Ureter (tissue), 1 donor: ENCODE measurements at regions not wholly inside any gene's neighbourhood (a gene's known extent, or its start where the extent isn't known, plus 50 kb on each side); places are given as distances from the start of the nearest gene placed in this dataset.

Source experiments
- DNase-seq: peaks from one replicate; pipeline ENCODE4 v3.0.0-alpha.2; 2020; ENCODE audit warnings: low spot score
- donor health status: DM: yes; HTN: yes; CAD: no.

GRCh38 chr13:22053053-22053452 is 382.2 kb downstream of the FGF9 start:
- DNase-seq: no peak

- DNase-seq: no peak
These were observed 384.4 kb downstream of the FGF9 start for GRCh38 chr13:22055259-22055658.

GRCh38 chr13:22060187-22060586 is 389.3 kb downstream of the FGF9 start:
- DNase-seq: no peak

GRCh38 chr13:22061371-22061805 is 390.5 kb downstream of the FGF9 start:
- DNase-seq: no peak

- DNase-seq: no peak
These were observed 391.0 kb downstream of the FGF9 start for GRCh38 chr13:22061806-22062391.

- no peak for DNase-seq
These were observed 391.8 kb downstream of the FGF9 start for GRCh38 chr13:22062478-22063205.

GRCh38 chr13:22063416-22064124 is 392.7 kb downstream of the FGF9 start:
- no peak for DNase-seq

- DNase-seq: no peak
These were observed 394.2 kb downstream of the FGF9 start for GRCh38 chr13:22064854-22065620.

GRCh38 chr13:22073718-22074117 is 402.8 kb downstream of the FGF9 start:
- DNase-seq: no peak

- DNase-seq: no peak
These were observed 403.5 kb downstream of the FGF9 start for GRCh38 chr13:22074403-22074802.

- no peak for DNase-seq
These were observed 405.8 kb downstream of the FGF9 start for GRCh38 chr13:22076658-22077057.

- no peak for DNase-seq
These were observed 406.4 kb downstream of the FGF9 start for GRCh38 chr13:22077205-22077683.

GRCh38 chr13:22077764-22078163 is 406.9 kb downstream of the FGF9 start:
- DNase-seq: no peak

GRCh38 chr13:22079961-22080360 is 409.1 kb downstream of the FGF9 start:
- DNase-seq: no peak

GRCh38 chr13:22080832-22081231 is 410.0 kb downstream of the FGF9 start:
- DNase-seq: no peak

- DNase-seq: no peak
These were observed 410.6 kb downstream of the FGF9 start for GRCh38 chr13:22081430-22081829.

- DNase-seq: no peak
These were observed 411.2 kb downstream of the FGF9 start for GRCh38 chr13:22082030-22082429.

GRCh38 chr13:22082437-22083100 is 411.7 kb downstream of the FGF9 start:
- DNase-seq: no peak

- no peak for DNase-seq
These were observed 414.1 kb downstream of the FGF9 start for GRCh38 chr13:22085001-22085400.

GRCh38 chr13:22086597-22087330 is 415.9 kb downstream of the FGF9 start:
- no peak for DNase-seq

GRCh38 chr13:22090106-22090505 is 419.2 kb downstream of the FGF9 start:
- DNase-seq: no peak
